Panc1 (cell line): ENCODE measurements at regions not wholly inside any gene's neighbourhood (a gene's known extent, or its start where the extent isn't known, plus 50 kb on each side); places are given as distances from the start of the nearest gene placed in this dataset.

Experiments
- ATAC-seq: fragments of 200-7000 bp; cut with Tn5 transposase; 2 replicates; pipeline ENCODE4 v1.9.1; 2020; ENCODE audit warnings: mild to moderate bottlenecking, moderate library complexity
- BruUV-seq: library from RNA; stranded (reverse); fragments of 400-500 nt; replicated peaks from 2 replicates; lab custom pipeline; 2021; lab: Mats Ljungman, UMichigan
- CTCF ChIA-PET: fragments of 300-600 bp; sonication (Branson Sonifier 250); formaldehyde crosslinking; loops from one replicate; lab custom pipeline; 2022; ENCODE audit warnings: antibody characterized with exemption; lab: Charles Lee
- POLR2A ChIA-PET: fragments of 300-600 bp; sonication (Branson Sonifier 250); formaldehyde crosslinking; loops from one replicate; lab custom pipeline; 2022; ENCODE audit warnings: antibody characterized with exemption; lab: Charles Lee
- DNase-seq: peaks from one replicate; pipeline ENCODE4 v3.0.0-alpha.2; 2010; ENCODE audit warnings: low read depth, low spot score
- H3K27ac ChIP-seq: 2 replicates; pipeline ENCODE4 v1.5.1; 2011; ENCODE audit warnings: mild to moderate bottlenecking, low read length, inconsistent platforms
- H3K27me3 ChIP-seq: fragments of 200-500 bp; sonication (Bioruptor generic); 2 replicates; pipeline ENCODE4 v1.6.0; 2014; ENCODE audit warnings: low read length, inconsistent platforms; ENCODE audit not compliant: control insufficient read depth, insufficient read depth
- H3K36me3 ChIP-seq: fragments of 200-500 bp; sonication (Bioruptor generic); 2 replicates; pipeline ENCODE4 v1.5.1; 2014; ENCODE audit warnings: inconsistent platforms, mild to moderate bottlenecking, low read length, moderate library complexity; ENCODE audit not compliant: control insufficient read depth, insufficient read depth
- H3K4me1 ChIP-seq: 2 replicates; pipeline ENCODE4 v1.5.1; 2011; ENCODE audit warnings: inconsistent platforms, mild to moderate bottlenecking, low read length, moderate library complexity; ENCODE audit not compliant: control insufficient read depth, insufficient read depth
- H3K4me3 ChIP-seq, 2 experiments: 2 replicates each; pipeline ENCODE4 v1.5.1; 2011 to 2012; ENCODE audit warnings: low read depth in 2 of 2, low read length in 2 of 2, mild to moderate bottlenecking in 2 of 2, inconsistent platforms in 1 of 2, moderate library complexity in 1 of 2
- H3K9me3 ChIP-seq: fragments of 200-500 bp; sonication (Bioruptor generic); 2 replicates; pipeline ENCODE4 v1.5.1; 2014; ENCODE audit warnings: low read depth, mild to moderate bottlenecking, inconsistent platforms, low read length, moderate library complexity; ENCODE audit not compliant: control insufficient read depth, insufficient read depth
- POLR2AphosphoS5 ChIP-seq: IDR thresholded peaks from 2 replicates; pipeline ENCODE4 v1.6.1; 2012; ENCODE audit warnings: mild to moderate bottlenecking, low read depth, low read length, moderate library complexity
- SIN3A ChIP-seq: IDR thresholded peaks from 2 replicates; pipeline ENCODE4 v1.6.1; 2012; ENCODE audit warnings: low read depth, mild to moderate bottlenecking, low read length, moderate library complexity, borderline replicate concordance; ENCODE audit not compliant: insufficient read depth
- TCF7L2 ChIP-seq: IDR thresholded peaks from 2 replicates; pipeline ENCODE4 v1.6.1; 2011; ENCODE audit warnings: mild to moderate bottlenecking, low read depth, low read length, inconsistent platforms
- in situ Hi-C: cut with HindIII; loops from 2 replicates; pipeline ENCODE4 v1.10.0; 2016; ENCODE audit warnings: low sequenced_read_pairs, low pct_unique_long_range_greater_than_20kb
- intact Hi-C: fragments of 100-400 bp; cut with micrococcal nuclease; formaldehyde crosslinking; loops from one replicate; pipeline ENCODE4 v1.10.0; 2022; ENCODE audit not compliant: unreplicated experiment
- TF ChIP-seq, protein P1 (sequence below): fragments of 450-650 bp; IDR thresholded peaks from 2 replicates; pipeline ENCODE4 v1.5.1; 2017; ENCODE audit warnings: mild to moderate bottlenecking
- TF ChIP-seq, protein P2 (sequence below), 2 experiments: IDR thresholded peaks; 2 replicates each; pipeline ENCODE4 v1.6.1; 2011 to 2012; ENCODE audit warnings: low read depth in 2 of 2, control low read depth in 1 of 2, low read length in 1 of 2, mild to moderate bottlenecking in 1 of 2, moderate library complexity in 1 of 2; ENCODE audit not compliant: insufficient read depth in 1 of 2

DNA sequence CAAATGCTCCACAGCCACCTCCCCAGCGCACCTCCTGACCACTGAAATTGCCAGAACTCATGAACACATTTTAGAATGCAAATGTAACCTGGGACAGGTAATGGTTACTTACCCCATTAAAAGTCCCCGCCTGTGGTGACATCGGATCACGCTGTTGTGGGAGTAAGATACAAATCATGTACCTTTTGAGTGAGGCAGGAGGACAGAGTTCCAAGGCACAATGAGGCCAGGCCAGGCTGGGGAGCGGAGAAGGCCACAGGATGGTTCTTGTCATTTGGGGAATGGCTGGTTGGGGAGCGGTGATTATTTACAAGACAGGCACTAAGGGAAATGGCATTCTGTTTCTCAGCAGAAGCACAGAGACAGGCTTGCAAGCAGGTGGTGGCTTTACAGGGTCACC is 490.0 kb downstream of the EDEM1 start:
- H3K27ac ChIP-seq = no peak overlapping the region
- intact Hi-C loops = no loop called here
- H3K4me1 ChIP-seq = no peaks in the 10 kb centered on the region
- no peak for DNase-seq
- in situ Hi-C loops = no loop called here
- ChIA-PET POLR2A (no interaction called here), CTCF (no interaction called here)
- ATAC-seq = no peak
- H3K36me3 ChIP-seq = no peaks in the 10 kb centered on the region
- H3K27me3 ChIP-seq = no peaks in the 10 kb centered on the region
- no TSS peak for BruUV-seq
- no peaks in the 10 kb centered on the region for H3K9me3 ChIP-seq
- TF ChIP-seq, protein P1, sequence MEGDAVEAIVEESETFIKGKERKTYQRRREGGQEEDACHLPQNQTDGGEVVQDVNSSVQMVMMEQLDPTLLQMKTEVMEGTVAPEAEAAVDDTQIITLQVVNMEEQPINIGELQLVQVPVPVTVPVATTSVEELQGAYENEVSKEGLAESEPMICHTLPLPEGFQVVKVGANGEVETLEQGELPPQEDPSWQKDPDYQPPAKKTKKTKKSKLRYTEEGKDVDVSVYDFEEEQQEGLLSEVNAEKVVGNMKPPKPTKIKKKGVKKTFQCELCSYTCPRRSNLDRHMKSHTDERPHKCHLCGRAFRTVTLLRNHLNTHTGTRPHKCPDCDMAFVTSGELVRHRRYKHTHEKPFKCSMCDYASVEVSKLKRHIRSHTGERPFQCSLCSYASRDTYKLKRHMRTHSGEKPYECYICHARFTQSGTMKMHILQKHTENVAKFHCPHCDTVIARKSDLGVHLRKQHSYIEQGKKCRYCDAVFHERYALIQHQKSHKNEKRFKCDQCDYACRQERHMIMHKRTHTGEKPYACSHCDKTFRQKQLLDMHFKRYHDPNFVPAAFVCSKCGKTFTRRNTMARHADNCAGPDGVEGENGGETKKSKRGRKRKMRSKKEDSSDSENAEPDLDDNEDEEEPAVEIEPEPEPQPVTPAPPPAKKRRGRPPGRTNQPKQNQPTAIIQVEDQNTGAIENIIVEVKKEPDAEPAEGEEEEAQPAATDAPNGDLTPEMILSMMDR = no peak
- TF ChIP-seq POLR2AphosphoS5 (no peak), TCF7L2 (no peak), SIN3A (no peak)
- TF ChIP-seq, protein P2, sequence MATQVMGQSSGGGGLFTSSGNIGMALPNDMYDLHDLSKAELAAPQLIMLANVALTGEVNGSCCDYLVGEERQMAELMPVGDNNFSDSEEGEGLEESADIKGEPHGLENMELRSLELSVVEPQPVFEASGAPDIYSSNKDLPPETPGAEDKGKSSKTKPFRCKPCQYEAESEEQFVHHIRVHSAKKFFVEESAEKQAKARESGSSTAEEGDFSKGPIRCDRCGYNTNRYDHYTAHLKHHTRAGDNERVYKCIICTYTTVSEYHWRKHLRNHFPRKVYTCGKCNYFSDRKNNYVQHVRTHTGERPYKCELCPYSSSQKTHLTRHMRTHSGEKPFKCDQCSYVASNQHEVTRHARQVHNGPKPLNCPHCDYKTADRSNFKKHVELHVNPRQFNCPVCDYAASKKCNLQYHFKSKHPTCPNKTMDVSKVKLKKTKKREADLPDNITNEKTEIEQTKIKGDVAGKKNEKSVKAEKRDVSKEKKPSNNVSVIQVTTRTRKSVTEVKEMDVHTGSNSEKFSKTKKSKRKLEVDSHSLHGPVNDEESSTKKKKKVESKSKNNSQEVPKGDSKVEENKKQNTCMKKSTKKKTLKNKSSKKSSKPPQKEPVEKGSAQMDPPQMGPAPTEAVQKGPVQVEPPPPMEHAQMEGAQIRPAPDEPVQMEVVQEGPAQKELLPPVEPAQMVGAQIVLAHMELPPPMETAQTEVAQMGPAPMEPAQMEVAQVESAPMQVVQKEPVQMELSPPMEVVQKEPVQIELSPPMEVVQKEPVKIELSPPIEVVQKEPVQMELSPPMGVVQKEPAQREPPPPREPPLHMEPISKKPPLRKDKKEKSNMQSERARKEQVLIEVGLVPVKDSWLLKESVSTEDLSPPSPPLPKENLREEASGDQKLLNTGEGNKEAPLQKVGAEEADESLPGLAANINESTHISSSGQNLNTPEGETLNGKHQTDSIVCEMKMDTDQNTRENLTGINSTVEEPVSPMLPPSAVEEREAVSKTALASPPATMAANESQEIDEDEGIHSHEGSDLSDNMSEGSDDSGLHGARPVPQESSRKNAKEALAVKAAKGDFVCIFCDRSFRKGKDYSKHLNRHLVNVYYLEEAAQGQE (IDR thresholded peaks at IDR 0.05; ENCODE audit: insufficient read depth in 1 of 2, low read depth in 2 of 2, low read length in 1 of 2) = no peak
- no peak overlapping the region for H3K4me3 ChIP-seq

DNA sequence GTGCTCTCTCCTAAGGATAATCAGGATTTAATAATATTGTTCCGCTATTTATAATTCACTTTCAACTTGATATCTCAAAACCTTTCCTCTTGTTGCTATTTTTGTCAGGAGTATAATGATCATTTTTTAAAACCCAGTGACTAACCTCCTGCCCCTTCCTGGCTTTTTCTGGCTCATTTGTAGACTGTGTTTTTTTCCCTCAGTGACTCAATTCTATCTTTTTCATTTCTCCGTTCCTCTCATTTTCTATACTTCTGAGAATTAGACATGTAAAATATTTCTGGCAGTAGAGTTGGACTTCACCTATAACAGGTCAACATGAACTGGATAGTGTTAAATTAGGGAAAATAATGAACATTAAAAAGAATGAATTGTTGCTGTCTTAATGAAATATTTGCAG is 490.7 kb downstream of the EDEM1 start:
- Histone ChIP-seq H3K27me3 (no peaks in the 10 kb centered on the region), H3K4me3 (no peak overlapping the region), H3K36me3 (no peaks in the 10 kb centered on the region), H3K27ac (no peak overlapping the region), H3K4me1 (no peaks in the 10 kb centered on the region), H3K9me3 (no peaks in the 10 kb centered on the region)
- no peak for DNase-seq
- TF ChIP-seq SIN3A (no peak), POLR2AphosphoS5 (no peak), TCF7L2 (no peak)
- TF ChIP-seq, protein P2 (IDR thresholded peaks at IDR 0.05; ENCODE audit: insufficient read depth in 1 of 2, low read depth in 2 of 2, low read length in 1 of 2) = no peak
- TF ChIP-seq, protein P1 = no peak
- CTCF ChIA-PET = no interaction called here
- POLR2A ChIA-PET = no interaction called here
- in situ Hi-C loops = no loop called here
- no TSS peak for BruUV-seq
- intact Hi-C loops = no loop called here
- ATAC-seq = no peak
